Hematopoietic multipotent progenitor cell treated with erythropoietin and hydrocortisone succinate and interleukin-3 and kit ligand, for 6 days (in vitro differentiated cells): ENCODE measurements at regions not wholly inside any gene's neighbourhood (a gene's known extent, or its start where the extent isn't known, plus 50 kb on each side); places are given as distances from the start of the nearest gene placed in this dataset.
"Not testable (repeated sequence)": the region's sequence is repeated elsewhere in the genome, so short reads cannot be mapped to it uniquely, and the experiment has no call there.

Experiments
- DNase-seq: peaks from one replicate; pipeline ENCODE4 v3.0.0-alpha.2; 2015

DNA sequence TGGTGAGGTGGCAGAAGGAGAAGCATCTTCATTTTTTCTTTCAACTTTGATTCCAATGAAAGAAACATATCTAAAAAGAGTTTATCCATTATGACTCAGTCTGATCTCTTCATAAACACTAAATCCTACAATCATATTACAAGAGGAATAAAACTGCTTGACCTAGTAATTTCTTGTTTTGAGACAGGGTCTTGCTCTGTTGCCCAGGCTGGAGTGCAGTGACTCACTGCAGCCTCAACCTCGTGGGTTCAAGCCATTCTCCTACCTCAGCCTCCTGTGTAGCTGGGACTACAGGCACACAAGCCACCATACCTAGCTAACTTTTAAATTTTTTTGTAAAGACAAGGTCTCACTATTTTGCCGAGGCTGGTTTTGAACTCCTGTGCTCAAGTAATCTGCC, 147.2 kb downstream of the NDUFA12 start:
- no peak for DNase-seq

DNA sequence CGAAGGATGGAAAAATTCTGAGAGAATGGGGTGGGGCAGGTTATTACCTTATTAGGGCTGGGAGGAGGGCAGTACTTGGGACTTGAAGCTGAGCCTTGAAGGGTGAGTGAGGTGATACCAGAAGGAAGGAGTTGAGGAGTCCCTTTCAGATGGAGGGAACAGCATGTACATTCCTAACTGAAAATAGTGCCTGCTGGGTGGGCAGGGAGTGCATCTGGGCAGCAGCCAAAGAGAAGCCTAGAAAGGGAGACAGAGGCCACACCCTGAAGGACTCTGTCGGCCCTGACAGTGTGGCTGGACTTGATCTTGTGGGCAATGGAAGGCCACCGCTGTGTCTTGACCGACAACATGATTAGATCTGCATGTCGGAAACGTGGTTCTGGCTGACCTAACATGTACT, 147.6 kb downstream of the NDUFA12 start:
- DNase-seq: peak; percentile 66

DNA sequence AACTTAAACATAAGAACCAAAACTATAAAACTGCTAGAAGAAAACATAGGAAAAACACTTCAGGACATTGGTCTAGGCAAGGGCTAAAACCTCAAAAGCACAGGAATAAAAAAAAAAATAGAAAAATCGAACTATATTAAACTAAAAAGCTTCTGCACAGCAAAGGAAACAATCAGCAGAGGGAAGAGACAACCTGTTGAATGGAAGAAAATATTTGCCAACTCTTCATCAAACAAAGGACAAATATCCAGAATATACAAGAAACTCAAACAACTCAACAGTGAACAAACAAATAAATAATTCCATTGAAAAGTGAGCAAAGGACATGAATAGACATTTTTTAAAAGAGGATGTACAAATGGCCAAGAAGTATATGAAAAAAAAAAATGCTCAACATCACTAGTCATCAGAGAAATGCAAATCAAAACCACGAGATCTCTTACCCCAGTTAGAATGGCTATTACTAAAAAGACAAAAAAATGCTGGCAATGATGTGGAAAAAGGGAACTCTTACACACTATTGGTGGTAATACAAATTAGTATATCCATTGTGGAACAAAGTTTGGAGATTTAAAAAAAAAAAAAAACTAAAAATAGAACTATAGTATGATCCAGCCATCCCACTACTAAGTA, 152.0 kb downstream of the NDUFA12 start:
- DNase-seq: no peak

GRCh38 chr12:94849411-94849976, 154.0 kb downstream of the NDUFA12 start:
- no peak for DNase-seq

- DNase-seq: no peak
Measured at GRCh38 chr12:94848966-94849365, 154.5 kb downstream of the NDUFA12 start.

- DNase-seq: no peak
Measured at GRCh38 chr12:94845110-94845509, 158.4 kb downstream of the NDUFA12 start.

- no peak for DNase-seq
Measured at GRCh38 chr12:94844452-94844851, 159.0 kb downstream of the NDUFA12 start.

GRCh38 chr12:94841904-94842610, 161.4 kb downstream of the NDUFA12 start:
- no peak for DNase-seq

- no peak for DNase-seq
Measured at GRCh38 chr12:94841177-94841576, 162.3 kb downstream of the NDUFA12 start.

GRCh38 chr12:94839347-94839746, 164.2 kb downstream of the NDUFA12 start:
- no peak for DNase-seq

GRCh38 chr12:94836952-94837670, 166.4 kb downstream of the NDUFA12 start:
- DNase-seq: not testable (repeated sequence)

- no peak for DNase-seq
Measured at GRCh38 chr12:94834036-94834625, 169.4 kb downstream of the NDUFA12 start.

GRCh38 chr12:94832780-94833681, 170.5 kb downstream of the NDUFA12 start:
- no peak for DNase-seq

DNA sequence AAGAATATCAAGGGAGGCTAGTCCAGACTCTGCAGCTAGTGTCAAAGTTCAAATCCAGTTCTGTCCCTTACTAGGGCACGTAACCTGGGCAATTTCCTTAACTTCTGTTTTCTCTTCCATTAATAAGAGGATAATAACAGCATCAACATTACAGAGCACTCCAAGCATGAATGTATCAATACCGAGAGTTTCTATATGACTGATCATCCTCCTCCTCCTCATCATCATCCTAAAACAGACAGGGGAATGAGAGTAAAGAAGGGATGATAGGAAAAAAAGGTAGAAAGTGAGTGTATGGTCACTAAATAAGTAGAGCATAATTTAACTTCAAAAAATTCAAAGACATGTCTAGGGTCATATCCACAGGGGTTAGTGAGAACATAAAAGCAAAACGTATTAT, 171.4 kb downstream of the NDUFA12 start:
- DNase-seq: no peak

DNA sequence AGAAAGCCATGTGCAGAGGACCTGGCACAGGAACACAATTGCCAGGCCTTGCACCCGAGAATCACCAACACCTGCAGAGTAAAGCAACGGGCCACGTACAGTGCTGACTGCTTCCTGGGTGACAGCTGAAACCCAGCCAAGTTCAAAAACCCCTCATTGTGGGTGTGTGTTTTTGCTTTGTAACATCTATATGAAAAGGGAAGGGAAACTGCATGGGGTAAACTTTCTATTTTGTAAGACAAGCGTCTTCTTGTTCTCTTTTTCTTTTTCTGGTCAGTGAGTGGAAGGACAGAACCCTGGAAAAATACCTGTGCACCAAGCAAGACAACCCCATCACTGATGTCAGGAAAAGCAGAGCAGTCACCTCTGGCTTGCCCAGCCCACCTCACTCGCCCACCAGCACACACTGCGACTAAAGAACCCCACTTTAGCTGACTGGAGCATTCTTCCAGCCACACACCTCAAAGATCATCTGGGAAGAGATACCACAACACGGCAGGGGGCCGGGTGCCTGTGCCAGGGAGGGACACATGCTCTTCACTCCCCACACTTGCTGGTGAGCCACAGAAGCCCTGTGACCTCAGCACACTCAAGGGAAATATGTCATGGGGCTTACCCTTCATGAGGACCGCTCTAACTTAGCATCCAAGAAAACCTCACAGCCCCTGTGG, 172.3 kb downstream of the NDUFA12 start:
- DNase-seq: no peak

- DNase-seq: no peak
Measured at GRCh38 chr12:94829552-94829951, 173.9 kb downstream of the NDUFA12 start.

DNA sequence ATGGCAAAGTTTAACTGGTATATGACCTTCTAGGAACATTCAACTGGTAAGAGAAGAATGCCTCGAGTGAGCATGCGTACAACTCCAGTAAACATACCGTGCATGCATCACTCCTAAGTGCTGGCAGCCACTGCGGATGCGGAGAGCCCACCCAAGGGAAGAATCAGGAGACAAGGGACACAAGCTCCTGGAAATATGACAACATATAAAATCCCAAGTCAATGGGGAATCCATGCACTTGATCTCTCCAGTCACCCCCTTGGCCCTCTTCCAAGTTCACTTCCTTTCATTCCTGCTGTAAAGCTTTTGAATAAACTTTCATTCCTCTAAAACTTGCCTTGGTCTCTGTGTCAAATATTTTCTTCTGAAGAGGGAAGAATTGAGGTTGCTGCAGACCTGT, 168.7 kb upstream of the TMCC3 start:
- no peak for DNase-seq

DNA sequence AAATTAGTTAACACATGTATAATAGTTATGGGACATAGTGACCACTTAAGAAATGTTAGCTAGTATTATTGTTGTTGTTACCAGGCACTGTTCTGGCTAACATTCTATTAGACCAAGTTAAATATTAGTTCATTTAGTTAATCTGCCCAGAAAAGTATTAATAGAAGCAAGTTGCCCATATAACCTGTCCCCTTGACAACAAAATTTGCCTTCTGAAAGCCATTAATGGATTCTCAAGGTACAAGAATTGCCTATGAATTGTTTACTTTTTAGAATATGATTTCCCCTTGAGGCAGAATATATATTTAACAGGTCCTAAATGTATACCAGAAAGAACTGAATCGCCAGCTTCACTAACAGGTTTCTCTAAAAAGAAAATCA, 167.3 kb upstream of the TMCC3 start:
- DNase-seq: no peak

DNA sequence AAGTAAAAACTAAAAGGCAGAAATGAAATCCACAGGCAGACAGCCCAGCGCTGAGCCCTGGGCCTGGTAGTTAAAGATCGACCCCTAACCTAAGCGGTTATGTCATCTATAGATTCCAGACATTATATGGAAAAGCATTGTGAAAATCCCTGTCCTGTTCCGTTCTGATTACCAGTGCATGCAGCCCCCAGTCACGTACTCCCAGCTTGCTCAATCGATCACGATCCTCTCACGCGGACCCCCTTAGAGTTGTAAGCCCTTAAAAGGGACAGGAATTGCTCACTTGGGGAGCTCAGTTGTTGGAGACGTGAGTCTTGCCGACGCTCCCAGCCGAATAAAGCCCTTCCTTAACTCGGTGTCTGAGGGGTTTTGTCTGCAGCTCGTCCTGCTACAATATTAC, 166.8 kb upstream of the TMCC3 start:
- DNase-seq: not testable (repeated sequence)

DNA sequence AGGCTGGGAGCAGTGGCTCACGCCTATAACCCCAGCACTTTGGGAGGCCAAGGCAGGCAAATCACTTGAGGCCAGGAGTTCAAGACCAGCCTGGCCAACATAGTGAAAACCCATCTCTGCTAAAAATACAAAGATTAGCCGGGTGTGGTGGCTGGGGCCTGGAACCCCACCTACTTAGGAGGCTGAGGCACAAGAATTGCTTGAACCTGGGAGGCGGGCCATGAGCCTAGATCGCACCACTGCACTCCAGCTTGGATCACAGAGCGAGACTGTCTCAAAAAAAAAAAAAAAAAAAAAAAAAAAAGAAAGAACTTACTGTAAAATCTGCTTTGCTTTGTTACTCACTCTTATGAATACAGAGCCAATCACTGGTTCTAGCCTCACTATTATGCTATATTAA, 166.4 kb upstream of the TMCC3 start:
- DNase-seq: not testable (repeated sequence)

GRCh38 chr12:94815958-94816357, 165.6 kb upstream of the TMCC3 start:
- DNase-seq: no peak

DNA sequence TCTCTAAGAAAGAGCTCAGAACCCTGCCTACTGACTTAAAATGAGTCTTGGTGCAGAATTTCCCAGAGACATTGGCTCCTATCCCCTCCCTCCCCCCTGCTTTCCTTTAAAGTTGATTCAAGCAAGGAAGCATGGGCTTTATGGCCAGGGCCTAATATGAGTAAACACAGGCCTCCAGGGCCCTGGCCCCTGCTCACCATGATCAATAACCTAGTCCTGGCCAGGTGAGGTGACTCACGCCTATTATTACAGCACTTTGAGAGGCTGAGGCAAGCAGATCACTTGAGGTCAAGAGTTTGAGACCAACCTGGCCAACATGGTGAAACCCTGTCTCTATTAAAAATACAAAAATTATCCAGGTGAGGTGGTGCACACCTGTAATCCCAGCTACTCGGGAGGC, 165.1 kb upstream of the TMCC3 start:
- no peak for DNase-seq
